Mucosa of descending colon (tissue), 3 donors: ENCODE measurements at regions not wholly inside any gene's neighbourhood (a gene's known extent, or its start where the extent isn't known, plus 50 kb on each side); places are given as distances from the start of the nearest gene placed in this dataset.

Source experiments
- ATAC-seq: fragments of 200-7000 bp; cut with Tn5 transposase; one replicate; pipeline ENCODE4 v1.9.1; 2020; ENCODE audit warnings: mild to moderate bottlenecking, moderate library complexity
- DNase-seq, 3 donors: peaks; one replicate each; pipeline ENCODE4 v3.0.0-alpha.2; 2020
- H3K36me3 ChIP-seq: fragments of 200-600 bp; one replicate; pipeline ENCODE4 v1.8.0; 2021; ENCODE audit warnings: low read depth, mild to moderate bottlenecking
- H3K4me1 ChIP-seq: fragments of 200-600 bp; one replicate; pipeline ENCODE4 v1.8.0; 2021; ENCODE audit warnings: low read depth, mild to moderate bottlenecking
- H3K4me3 ChIP-seq: fragments of 200-600 bp; one replicate; pipeline ENCODE4 v1.8.0; 2021; ENCODE audit warnings: mild to moderate bottlenecking
- H3K9me3 ChIP-seq: fragments of 200-600 bp; one replicate; pipeline ENCODE4 v1.8.0; 2021; ENCODE audit warnings: mild to moderate bottlenecking
- intact Hi-C, 2 donors: fragments of 100-400 bp; cut with DNase I in 1 of 2; cut with micrococcal nuclease in 1 of 2; formaldehyde crosslinking; loops; one replicate each; pipeline versions ENCODE4 v1.11.0 to v1.11.1; 2022; cut with DNase I, micrococcal nuclease
- TF ChIP-seq, protein P1 (sequence below): fragments of 200-600 bp; IDR thresholded peaks from one replicate; pipeline ENCODE4 v1.8.0; 2022; ENCODE audit warnings: antibody characterized with exemption, mild to moderate bottlenecking
- donor health status: DM: no; HTN: no; CAD: no; lungs with moderate emphysema.
- donor health status: DM: no; HTN: no; CAD: no.
- donor health status: DM: no; HTN: yes; CAD: no.

DNA sequence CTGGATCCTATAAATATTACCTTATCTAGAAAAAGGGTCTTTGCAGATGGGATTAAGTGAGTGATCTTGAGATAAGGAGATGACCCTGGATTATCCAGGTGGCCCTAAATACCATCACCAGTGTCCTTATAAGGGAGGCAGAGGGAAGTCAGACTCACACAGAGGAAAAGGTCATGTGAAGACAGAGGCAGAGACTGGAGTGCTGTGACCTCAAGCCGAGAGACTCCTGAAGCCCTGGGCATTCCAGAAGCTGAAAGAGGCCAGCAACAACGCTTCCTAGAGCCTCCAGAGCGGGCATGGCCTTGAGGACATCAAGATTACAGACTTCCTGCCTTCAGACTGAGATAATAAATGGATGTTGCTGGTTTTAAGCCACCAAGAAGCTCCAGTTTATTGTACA, 118.8 kb downstream of the ATPSCKMT start:
- ATAC-seq (no peak), DNase-seq (no peak)
- TF ChIP-seq, protein P1, sequence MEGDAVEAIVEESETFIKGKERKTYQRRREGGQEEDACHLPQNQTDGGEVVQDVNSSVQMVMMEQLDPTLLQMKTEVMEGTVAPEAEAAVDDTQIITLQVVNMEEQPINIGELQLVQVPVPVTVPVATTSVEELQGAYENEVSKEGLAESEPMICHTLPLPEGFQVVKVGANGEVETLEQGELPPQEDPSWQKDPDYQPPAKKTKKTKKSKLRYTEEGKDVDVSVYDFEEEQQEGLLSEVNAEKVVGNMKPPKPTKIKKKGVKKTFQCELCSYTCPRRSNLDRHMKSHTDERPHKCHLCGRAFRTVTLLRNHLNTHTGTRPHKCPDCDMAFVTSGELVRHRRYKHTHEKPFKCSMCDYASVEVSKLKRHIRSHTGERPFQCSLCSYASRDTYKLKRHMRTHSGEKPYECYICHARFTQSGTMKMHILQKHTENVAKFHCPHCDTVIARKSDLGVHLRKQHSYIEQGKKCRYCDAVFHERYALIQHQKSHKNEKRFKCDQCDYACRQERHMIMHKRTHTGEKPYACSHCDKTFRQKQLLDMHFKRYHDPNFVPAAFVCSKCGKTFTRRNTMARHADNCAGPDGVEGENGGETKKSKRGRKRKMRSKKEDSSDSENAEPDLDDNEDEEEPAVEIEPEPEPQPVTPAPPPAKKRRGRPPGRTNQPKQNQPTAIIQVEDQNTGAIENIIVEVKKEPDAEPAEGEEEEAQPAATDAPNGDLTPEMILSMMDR: no peak
- no peak overlapping the region for H3K4me3 ChIP-seq
- H3K36me3 ChIP-seq: no peaks in the 10 kb centered on the region
- intact Hi-C loops: no loop called here
- H3K9me3 ChIP-seq: no peaks in the 10 kb centered on the region
- H3K4me1 ChIP-seq: no peaks in the 10 kb centered on the region

DNA sequence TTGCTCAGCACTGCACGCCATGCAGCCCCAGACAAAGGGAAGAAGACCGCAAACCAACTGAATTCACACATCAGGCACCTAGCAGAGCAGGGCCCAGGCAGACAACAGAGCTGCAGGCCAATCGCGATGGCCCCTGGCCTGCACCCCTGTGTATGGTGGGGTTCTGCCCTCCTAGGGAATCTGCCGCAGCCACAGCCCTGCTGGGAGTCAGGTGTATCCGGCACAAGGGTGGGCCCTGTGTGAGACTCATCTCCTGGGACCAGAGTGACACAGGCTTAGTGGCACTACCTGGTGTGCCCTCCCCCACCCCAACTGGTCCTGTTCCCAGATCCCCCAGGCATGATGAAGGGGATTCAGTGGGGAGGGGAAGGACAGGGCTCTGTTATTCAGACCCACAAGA, 122.8 kb downstream of the ATPSCKMT start:
- no peak for ATAC-seq

DNA sequence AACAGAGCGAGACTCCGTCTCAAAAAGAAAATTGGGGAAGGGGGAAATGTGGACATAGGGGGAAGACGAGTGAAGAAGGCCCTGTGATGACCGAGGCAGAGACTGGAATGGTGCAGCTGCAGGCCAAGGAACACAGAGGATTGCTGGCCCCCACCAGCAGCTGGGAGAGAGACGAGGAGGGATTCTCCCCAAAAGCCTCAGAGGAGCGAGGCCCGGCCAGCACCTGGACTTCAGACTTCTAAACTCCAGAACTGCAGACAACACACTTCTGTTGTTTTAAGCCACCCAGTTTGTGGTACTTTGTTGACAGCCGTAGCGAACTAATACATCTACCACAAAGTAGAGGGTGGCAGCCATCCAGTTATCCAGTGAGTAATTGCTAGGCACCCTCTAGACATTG, 124.6 kb downstream of the ATPSCKMT start:
- Histone ChIP-seq H3K9me3 (no peaks in the 10 kb centered on the region), H3K4me3 (no peak overlapping the region), H3K36me3 (no peaks in the 10 kb centered on the region), H3K4me1 (no peaks in the 10 kb centered on the region)
- intact Hi-C loops: no loop called here
- no peak for DNase-seq
- ATAC-seq: no peak
- TF ChIP-seq, protein P1: no peak

More for the DNA sequence above, 122.8 kb downstream of the ATPSCKMT start:
- Histone ChIP-seq H3K9me3 (no peaks in the 10 kb centered on the region), H3K36me3 (no peaks in the 10 kb centered on the region), H3K4me1 (no peaks in the 10 kb centered on the region), H3K4me3 (no peak overlapping the region)
- intact Hi-C loops: no loop called here
- DNase-seq: no peak
- TF ChIP-seq, protein P1: no peak

DNA sequence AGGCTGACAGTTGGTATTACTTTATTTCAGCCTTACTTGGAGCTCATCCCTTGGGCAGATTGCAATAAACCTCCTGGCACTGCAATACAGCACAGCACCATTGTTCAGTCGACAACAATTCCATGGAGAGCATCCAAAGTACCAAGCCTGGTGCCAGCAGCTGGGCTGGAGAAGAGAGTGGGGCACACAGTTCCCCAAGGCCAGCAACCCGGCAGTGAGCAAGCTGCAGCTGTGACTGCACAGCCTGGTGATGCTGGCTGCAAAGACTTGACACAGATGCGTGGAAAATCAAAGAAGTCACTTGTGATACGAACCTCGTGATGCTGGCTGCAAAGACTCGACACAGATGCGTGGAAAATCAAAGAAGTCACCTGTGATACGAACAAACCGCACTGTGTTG, 125.4 kb downstream of the ATPSCKMT start:
- TF ChIP-seq, protein P1: no peak
- no peak overlapping the region for H3K4me3 ChIP-seq
- intact Hi-C loops: no loop called here
- H3K9me3 ChIP-seq: no peaks in the 10 kb centered on the region
- ATAC-seq (no peak), DNase-seq (no peak)
- H3K36me3 ChIP-seq: no peaks in the 10 kb centered on the region
- no peaks in the 10 kb centered on the region for H3K4me1 ChIP-seq

DNA sequence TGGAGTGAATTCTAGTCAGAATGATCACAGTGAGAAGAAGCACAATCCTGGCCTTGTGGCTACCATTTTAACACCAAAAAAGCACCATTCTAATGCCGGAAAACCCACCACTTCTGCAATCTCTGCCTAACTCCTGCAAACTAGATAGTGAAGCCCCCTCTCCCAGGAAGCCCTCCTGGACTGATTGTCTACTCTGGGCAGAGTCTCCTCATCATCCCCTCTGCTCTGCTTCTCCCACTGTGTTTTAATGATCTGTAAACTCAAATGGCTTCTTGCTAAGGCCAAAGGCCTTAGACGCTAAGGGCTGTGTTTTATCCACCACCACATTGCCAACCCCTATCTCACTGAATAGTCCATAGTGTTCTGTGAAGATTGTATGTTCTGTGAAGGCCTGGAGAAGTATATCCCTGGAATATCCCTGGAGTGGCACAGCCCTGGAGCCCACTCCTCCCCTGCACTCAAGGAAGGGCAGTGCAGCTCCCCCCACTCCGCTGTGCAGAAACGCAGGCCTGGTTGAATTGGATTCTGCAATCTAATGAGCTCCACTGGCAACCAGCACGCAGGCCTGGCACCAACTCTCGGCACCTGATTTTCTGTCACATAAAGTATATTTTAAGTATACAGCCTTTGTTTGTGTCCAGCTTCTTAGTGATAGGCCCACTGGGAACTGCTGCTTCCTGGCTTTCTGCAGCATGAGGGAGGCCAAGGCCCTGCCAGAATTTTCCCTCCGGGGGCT, 126.3 kb downstream of the ATPSCKMT start:
- DNase-seq (no peak), ATAC-seq (no peak)
- Histone ChIP-seq H3K4me1 (no peaks in the 10 kb centered on the region), H3K9me3 (no peaks in the 10 kb centered on the region), H3K36me3 (no peaks in the 10 kb centered on the region), H3K4me3 (no peak overlapping the region)
- intact Hi-C loops: no loop called here
- TF ChIP-seq, protein P1: no peak
